Suprapubic skin (tissue), 4 donors: ENCODE measurements at regions not wholly inside any gene's neighbourhood (a gene's known extent, or its start where the extent isn't known, plus 50 kb on each side); places are given as distances from the start of the nearest gene placed in this dataset.
A peak's percentile ranks its signal among the peaks of the same experiment; 100 is the strongest.
"Not testable (repeated sequence)": the region's sequence is repeated elsewhere in the genome, so short reads cannot be mapped to it uniquely, and the experiment has no call there.

Experiments used
- DNase-seq, 2 donors: peaks; one replicate each; pipeline ENCODE4 v3.0.0-alpha.2; 2019; ENCODE audit warnings: low spot score in 2 of 2
- H3K27ac ChIP-seq: fragments of 200-600 bp; sonication (generic); one replicate; pipeline ENCODE4 v1.5.1; 2019
- H3K27me3 ChIP-seq: fragments of 200-600 bp; sonication (generic); one replicate; pipeline ENCODE4 v1.5.1; 2019
- H3K36me3 ChIP-seq: fragments of 200-600 bp; sonication (generic); one replicate; pipeline ENCODE4 v1.5.1; 2019
- H3K4me1 ChIP-seq: fragments of 200-600 bp; sonication (generic); one replicate; pipeline ENCODE4 v1.5.1; 2019
- H3K4me3 ChIP-seq: fragments of 200-600 bp; sonication (generic); one replicate; pipeline ENCODE4 v1.5.1; 2019; ENCODE audit warnings: mild to moderate bottlenecking
- H3K9me3 ChIP-seq: fragments of 200-600 bp; sonication (generic); one replicate; pipeline ENCODE4 v1.5.1; 2019
- EP300 ChIP-seq: sonication (generic); formaldehyde crosslinking; IDR thresholded peaks from one replicate; pipeline ENCODE4 v1.6.1; 2017; ENCODE audit warnings: antibody characterized with exemption
- POLR2A ChIP-seq, 2 donors: fragments of 450-650 bp; IDR thresholded peaks; one replicate each; pipeline ENCODE4 v1.6.1; 2017; ENCODE audit warnings: antibody characterized with exemption in 2 of 2, mild to moderate bottlenecking in 2 of 2, moderate library complexity in 2 of 2
- POLR2AphosphoS5 ChIP-seq, 3 donors: sonication (generic); formaldehyde crosslinking; IDR thresholded peaks; one replicate each; pipeline ENCODE4 v1.6.1; 2017; ENCODE audit warnings: antibody characterized with exemption in 3 of 3
- WGBS: methylation state at CpG from one replicate; pipeline ENCODE4 v1.1.5; 2018; 5-methylcytosine and 5-hydroxymethylcytosine counted together
- TF ChIP-seq, protein P1 (sequence below), 2 donors: fragments of 200-600 bp in 1 of 2; fragments of 450-650 bp in 1 of 2; sonication (generic) in 1 of 2; IDR thresholded peaks; one replicate each; pipeline ENCODE4 v1.5.1; 2016 to 2019; ENCODE audit warnings: antibody characterized with exemption in 2 of 2, mild to moderate bottlenecking in 1 of 2, moderate library complexity in 1 of 2

DNA sequence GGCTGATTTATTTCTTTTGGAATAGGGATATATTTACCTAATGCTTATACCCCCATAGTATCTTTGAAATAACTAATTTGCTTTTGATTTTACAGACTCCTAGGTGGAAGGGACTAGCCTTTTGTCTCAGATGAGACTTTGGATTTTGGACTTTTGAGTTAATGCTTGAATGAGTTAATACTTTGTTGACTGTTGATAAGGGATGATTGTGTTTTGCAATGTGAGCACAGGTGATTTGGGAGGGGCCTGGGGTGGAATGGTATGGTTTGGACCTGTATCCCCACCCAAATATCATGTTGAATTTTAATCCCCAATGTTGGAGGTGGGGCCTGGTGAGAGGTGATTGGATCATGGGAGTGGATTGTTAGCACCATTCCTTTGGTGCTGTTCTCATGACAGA is 117.4 kb upstream of the ZC4H2 start:
- no peak overlapping the region for H3K27ac ChIP-seq
- H3K9me3 ChIP-seq, result no peaks in the 10 kb centered on the region
- TF ChIP-seq EP300 (no peak), POLR2A (IDR thresholded peaks at IDR 0.05) (no peak), POLR2AphosphoS5 (IDR thresholded peaks at IDR 0.05) (no peak)
- TF ChIP-seq, protein P1, sequence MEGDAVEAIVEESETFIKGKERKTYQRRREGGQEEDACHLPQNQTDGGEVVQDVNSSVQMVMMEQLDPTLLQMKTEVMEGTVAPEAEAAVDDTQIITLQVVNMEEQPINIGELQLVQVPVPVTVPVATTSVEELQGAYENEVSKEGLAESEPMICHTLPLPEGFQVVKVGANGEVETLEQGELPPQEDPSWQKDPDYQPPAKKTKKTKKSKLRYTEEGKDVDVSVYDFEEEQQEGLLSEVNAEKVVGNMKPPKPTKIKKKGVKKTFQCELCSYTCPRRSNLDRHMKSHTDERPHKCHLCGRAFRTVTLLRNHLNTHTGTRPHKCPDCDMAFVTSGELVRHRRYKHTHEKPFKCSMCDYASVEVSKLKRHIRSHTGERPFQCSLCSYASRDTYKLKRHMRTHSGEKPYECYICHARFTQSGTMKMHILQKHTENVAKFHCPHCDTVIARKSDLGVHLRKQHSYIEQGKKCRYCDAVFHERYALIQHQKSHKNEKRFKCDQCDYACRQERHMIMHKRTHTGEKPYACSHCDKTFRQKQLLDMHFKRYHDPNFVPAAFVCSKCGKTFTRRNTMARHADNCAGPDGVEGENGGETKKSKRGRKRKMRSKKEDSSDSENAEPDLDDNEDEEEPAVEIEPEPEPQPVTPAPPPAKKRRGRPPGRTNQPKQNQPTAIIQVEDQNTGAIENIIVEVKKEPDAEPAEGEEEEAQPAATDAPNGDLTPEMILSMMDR (IDR thresholded peaks at IDR 0.05), result no peak
- H3K4me1 ChIP-seq, result no peaks in the 10 kb centered on the region
- no peak for DNase-seq
- no peak overlapping the region for H3K4me3 ChIP-seq
- H3K36me3 ChIP-seq, result no peaks in the 10 kb centered on the region
- H3K27me3 ChIP-seq, result no peaks in the 10 kb centered on the region

DNA sequence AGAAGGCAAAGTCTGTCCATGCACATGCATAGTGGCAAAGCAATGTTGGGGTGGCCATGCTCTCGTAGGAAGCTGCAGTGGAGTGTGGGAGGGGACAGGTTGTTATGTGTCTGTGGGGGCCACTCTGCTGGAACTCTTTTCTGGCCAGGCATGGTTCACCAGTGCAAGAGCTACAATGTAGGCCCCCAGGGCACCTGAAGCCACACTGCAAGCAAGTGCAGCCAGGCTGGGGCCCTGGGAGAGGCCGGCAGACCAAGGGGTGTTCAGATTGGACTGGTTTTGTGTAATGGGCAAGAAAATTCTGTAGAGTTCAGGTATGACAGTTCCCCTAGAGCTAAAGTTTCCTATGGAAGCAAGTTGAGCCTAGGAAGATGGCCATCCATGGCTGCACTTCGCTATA is 97.0 kb upstream of the ZC4H2 start:
- H3K27me3 ChIP-seq, result no peaks in the 10 kb centered on the region
- TF ChIP-seq, protein P1 (IDR thresholded peaks at IDR 0.05), result no peak
- 88% methylated on average over 3 of the region's 3 CpGs for WGBS
- H3K27ac ChIP-seq, result no peak overlapping the region
- DNase-seq, result no peak
- H3K9me3 ChIP-seq, result no peaks in the 10 kb centered on the region
- no peak overlapping the region for H3K4me3 ChIP-seq
- H3K4me1 ChIP-seq, result no peaks in the 10 kb centered on the region
- H3K36me3 ChIP-seq, result no peaks in the 10 kb centered on the region

DNA sequence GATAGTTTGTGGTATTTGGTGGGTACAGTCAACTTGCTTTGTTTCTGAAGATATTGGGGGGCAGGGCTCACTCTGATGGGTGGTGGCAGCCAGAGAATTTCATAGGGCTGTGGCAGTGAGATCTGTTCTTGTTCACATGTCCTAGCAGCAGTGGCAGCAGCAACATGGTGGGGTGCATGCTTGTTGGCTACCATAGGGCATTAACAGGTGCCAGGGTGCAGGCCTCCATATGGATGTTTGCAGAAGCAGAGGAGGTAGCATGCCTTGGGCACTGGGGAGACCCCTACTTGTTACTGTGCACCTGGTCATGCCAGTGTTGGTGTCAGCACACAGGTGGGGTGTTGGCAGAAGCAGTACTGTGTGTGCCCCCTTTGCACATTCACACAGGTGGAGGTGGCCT is 96.3 kb upstream of the ZC4H2 start:
- H3K4me3 ChIP-seq, result no peak overlapping the region
- no peak for TF ChIP-seq EP300
- TF ChIP-seq, protein P1 (IDR thresholded peaks at IDR 0.05), result no peak
- no peak for TF ChIP-seq POLR2AphosphoS5 (IDR thresholded peaks at IDR 0.05)
- TF ChIP-seq POLR2A (IDR thresholded peaks at IDR 0.05), result no peak

DNA sequence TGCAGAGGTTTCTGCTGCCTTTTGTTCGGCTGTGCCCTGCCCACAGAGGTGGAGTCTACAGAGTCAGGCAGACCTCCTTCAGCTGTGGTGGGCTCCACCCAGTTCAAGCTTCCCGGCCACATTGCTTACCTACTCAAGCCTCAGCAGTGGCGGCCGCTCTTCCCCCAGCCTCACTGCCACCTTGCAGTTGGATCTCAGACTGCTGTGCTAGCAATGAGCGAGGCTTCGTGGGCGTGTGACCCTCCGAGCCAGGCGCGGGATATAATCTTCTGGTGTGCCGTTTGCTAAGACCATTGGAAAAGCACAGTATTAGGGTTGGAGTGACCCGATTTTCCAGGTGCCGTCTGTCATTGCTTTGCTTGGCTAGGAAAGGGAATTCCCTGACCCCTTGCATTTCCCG is 82.4 kb upstream of the ZC4H2 start:
- not testable (repeated sequence) for H3K27ac ChIP-seq, H3K36me3 ChIP-seq, H3K27me3 ChIP-seq, H3K4me3 ChIP-seq, H3K4me1 ChIP-seq, H3K9me3 ChIP-seq, DNase-seq
- WGBS, result 86% methylated on average over 8 of the region's 14 CpGs

More for the DNA sequence above, 96.3 kb upstream of the ZC4H2 start:
- Histone ChIP-seq H3K9me3 (no peaks in the 10 kb centered on the region), H3K4me1 (no peaks in the 10 kb centered on the region), H3K36me3 (no peaks in the 10 kb centered on the region), H3K27ac (no peak overlapping the region), H3K27me3 (no peaks in the 10 kb centered on the region)
- DNase-seq, result no peak

DNA sequence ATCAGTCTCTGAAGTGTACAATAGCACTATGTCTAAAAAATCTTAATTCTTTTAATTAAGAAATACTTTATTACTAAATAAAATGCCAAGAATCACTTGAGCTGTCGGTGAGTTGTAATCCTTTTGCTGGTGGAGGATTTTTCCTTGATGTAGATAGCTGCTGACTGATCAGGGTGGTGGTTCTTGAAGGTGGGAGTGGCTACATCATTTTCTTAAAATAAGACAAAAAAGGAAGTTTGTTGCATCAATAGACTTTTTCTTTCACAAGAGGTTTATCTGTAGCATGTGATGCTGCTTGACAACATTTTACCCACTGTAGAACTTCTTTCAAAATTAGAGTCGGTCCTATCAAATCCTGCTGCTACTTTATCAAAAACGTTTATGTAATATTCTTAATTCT is 68.8 kb upstream of the ZC4H2 start:
- DNase-seq, result no peak
- WGBS, result 69% methylated on average over 3 of the region's 3 CpGs
- H3K27ac ChIP-seq, result no peak overlapping the region

DNA sequence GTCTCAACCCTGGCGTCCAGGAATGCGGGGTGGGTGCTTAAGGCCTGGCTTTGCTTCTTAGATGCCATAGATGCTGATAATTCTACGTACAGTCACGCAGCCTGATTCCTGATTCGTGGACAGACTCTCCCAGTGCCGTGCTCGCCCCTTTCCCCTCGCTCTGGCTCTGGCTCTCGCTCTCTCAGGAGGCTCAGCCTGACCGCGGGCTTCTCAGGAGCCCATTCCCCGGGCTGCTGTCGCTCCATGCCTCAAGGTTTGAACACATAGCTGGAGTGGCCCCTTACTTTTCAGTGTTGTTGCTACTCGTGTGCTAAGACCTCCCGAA is 59.2 kb upstream of the ZC4H2 start:
- peak in 1 of 2 donors; percentile 72 for DNase-seq
- 42% methylated on average over 15 of the region's 15 CpGs for WGBS
- Histone ChIP-seq H3K27me3 (no peaks in the 10 kb centered on the region), H3K4me1 (peaks cover 3% of the 10 kb centered on the region), H3K9me3 (no peaks in the 10 kb centered on the region), H3K36me3 (no peaks in the 10 kb centered on the region), H3K27ac (peak overlapping the region; percentile 82), H3K4me3 (peak overlapping the region; percentile 54)
- TF ChIP-seq POLR2A (IDR thresholded peaks at IDR 0.05), result no peak
- TF ChIP-seq EP300, result no peak
- no peak for TF ChIP-seq POLR2AphosphoS5 (IDR thresholded peaks at IDR 0.05)
- TF ChIP-seq, protein P1 (IDR thresholded peaks at IDR 0.05), result no peak

More for the DNA sequence above, 68.8 kb upstream of the ZC4H2 start:
- no peaks in the 10 kb centered on the region for H3K27me3 ChIP-seq
- H3K4me1 ChIP-seq, result no peaks in the 10 kb centered on the region
- no peaks in the 10 kb centered on the region for H3K36me3 ChIP-seq
- H3K4me3 ChIP-seq, result no peak overlapping the region
- no peak for TF ChIP-seq POLR2A (IDR thresholded peaks at IDR 0.05)
- TF ChIP-seq, protein P1 (IDR thresholded peaks at IDR 0.05), result no peak
- no peak for TF ChIP-seq EP300
- no peak for TF ChIP-seq POLR2AphosphoS5 (IDR thresholded peaks at IDR 0.05)
- H3K9me3 ChIP-seq, result no peaks in the 10 kb centered on the region
